WTC11 (cell line): ENCODE measurements at regions not wholly inside any gene's neighbourhood (a gene's known extent, or its start where the extent isn't known, plus 50 kb on each side); places are given as distances from the start of the nearest gene placed in this dataset.

Source experiments
- EMX1 ChIP-seq: fragments of 250-450 bp; sonication (Bioruptor Pico); IDR thresholded peaks from 2 replicates; pipeline ENCODE4 v1.8.0; 2021; ENCODE audit warnings: mild to moderate bottlenecking
- SP1 ChIP-seq: sonication (generic); formaldehyde crosslinking; conservative IDR thresholded peaks from 2 replicates; pipeline ENCODE4 v1.8.1; 2022; ENCODE audit warnings: missing genetic modification reagents
- TF ChIP-seq, protein P1 (sequence below): sonication (generic); formaldehyde crosslinking; IDR thresholded peaks from 2 replicates; pipeline ENCODE4 v1.8.1; 2022; ENCODE audit warnings: low read depth, mild to moderate bottlenecking, moderate library complexity, missing genetic modification reagents, borderline replicate concordance
- TF ChIP-seq, protein P2 (sequence below): sonication (generic); formaldehyde crosslinking; IDR thresholded peaks from 2 replicates; pipeline ENCODE4 v1.8.0; 2023; ENCODE audit warnings: mild to moderate bottlenecking, missing genetic modification reagents
- TF ChIP-seq, protein P3 (sequence below): sonication (generic); formaldehyde crosslinking; IDR thresholded peaks from 2 replicates; pipeline ENCODE4 v1.8.0; 2022; ENCODE audit warnings: mild to moderate bottlenecking, missing genetic modification reagents
- TF ChIP-seq, protein P4 (sequence below): fragments of 200-600 bp; IDR thresholded peaks from 2 replicates; pipeline ENCODE4 v1.8.0; 2022; ENCODE audit warnings: antibody characterized with exemption

DNA sequence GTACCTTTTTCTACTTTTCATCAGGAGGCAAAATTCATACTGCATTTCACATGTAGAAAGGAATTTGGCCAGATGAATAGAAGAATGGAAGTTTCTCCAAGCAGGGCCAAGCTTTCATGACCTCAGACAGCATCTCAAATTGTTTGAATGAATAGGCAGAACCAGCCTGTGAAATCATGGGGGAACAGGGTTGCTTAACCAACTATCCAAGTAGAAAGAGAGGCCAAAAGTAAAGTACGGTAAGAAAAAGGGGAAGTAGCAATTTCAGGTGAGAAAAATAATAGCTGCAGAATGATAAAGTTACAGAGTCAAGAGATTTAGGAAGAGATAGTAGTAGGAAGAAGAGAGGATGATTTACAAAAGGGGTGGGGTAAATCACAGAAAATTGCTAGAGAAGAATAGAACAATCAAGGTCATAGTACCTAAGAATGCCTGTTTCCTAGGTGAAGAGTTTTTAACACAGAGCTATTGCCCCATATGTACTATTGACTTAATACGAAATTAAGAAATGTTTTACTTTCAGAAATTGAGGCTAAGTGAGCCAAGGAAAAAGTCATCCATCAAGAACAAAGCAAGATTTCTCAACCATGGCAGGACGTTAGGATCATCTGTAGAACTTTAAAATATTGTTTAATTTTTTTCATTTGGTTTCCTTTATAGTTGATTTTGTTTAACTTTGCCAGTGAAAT lies 177.1 kb upstream of the TET2 start:
- TF ChIP-seq, protein P1, sequence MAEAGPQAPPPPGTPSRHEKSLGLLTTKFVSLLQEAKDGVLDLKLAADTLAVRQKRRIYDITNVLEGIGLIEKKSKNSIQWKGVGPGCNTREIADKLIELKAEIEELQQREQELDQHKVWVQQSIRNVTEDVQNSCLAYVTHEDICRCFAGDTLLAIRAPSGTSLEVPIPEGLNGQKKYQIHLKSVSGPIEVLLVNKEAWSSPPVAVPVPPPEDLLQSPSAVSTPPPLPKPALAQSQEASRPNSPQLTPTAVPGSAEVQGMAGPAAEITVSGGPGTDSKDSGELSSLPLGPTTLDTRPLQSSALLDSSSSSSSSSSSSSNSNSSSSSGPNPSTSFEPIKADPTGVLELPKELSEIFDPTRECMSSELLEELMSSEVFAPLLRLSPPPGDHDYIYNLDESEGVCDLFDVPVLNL (CRISPR knock-in tag), result no peak
- TF ChIP-seq, protein P2, sequence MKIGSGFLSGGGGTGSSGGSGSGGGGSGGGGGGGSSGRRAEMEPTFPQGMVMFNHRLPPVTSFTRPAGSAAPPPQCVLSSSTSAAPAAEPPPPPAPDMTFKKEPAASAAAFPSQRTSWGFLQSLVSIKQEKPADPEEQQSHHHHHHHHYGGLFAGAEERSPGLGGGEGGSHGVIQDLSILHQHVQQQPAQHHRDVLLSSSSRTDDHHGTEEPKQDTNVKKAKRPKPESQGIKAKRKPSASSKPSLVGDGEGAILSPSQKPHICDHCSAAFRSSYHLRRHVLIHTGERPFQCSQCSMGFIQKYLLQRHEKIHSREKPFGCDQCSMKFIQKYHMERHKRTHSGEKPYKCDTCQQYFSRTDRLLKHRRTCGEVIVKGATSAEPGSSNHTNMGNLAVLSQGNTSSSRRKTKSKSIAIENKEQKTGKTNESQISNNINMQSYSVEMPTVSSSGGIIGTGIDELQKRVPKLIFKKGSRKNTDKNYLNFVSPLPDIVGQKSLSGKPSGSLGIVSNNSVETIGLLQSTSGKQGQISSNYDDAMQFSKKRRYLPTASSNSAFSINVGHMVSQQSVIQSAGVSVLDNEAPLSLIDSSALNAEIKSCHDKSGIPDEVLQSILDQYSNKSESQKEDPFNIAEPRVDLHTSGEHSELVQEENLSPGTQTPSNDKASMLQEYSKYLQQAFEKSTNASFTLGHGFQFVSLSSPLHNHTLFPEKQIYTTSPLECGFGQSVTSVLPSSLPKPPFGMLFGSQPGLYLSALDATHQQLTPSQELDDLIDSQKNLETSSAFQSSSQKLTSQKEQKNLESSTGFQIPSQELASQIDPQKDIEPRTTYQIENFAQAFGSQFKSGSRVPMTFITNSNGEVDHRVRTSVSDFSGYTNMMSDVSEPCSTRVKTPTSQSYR, result no peak
- TF ChIP-seq SP1 (CRISPR knock-in tag), result no peak
- TF ChIP-seq, protein P3, sequence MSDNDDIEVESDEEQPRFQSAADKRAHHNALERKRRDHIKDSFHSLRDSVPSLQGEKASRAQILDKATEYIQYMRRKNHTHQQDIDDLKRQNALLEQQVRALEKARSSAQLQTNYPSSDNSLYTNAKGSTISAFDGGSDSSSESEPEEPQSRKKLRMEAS, result no peak
- TF ChIP-seq, protein P4, sequence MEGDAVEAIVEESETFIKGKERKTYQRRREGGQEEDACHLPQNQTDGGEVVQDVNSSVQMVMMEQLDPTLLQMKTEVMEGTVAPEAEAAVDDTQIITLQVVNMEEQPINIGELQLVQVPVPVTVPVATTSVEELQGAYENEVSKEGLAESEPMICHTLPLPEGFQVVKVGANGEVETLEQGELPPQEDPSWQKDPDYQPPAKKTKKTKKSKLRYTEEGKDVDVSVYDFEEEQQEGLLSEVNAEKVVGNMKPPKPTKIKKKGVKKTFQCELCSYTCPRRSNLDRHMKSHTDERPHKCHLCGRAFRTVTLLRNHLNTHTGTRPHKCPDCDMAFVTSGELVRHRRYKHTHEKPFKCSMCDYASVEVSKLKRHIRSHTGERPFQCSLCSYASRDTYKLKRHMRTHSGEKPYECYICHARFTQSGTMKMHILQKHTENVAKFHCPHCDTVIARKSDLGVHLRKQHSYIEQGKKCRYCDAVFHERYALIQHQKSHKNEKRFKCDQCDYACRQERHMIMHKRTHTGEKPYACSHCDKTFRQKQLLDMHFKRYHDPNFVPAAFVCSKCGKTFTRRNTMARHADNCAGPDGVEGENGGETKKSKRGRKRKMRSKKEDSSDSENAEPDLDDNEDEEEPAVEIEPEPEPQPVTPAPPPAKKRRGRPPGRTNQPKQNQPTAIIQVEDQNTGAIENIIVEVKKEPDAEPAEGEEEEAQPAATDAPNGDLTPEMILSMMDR, result no peak
- TF ChIP-seq EMX1 (CRISPR knock-in tag), result no peak
